ENCODE measurements at regions not wholly inside any gene's neighbourhood (a gene's known extent, or its start where the extent isn't known, plus 50 kb on each side); places are given as distances from the start of the nearest gene placed in this dataset.

- TF ChIP-seq SMAD5 (IDR thresholded peaks at IDR 0.05; ENCODE audit: low read depth) (no peak), YY1 (IDR thresholded peaks at IDR 0.05; ENCODE audit: low read depth, low read length) (0 out of 2 replicates have a peak, but pooled peaks have one; percentile 7), NR2F1 (conservative IDR thresholded peaks at IDR 0.05) (peak; percentile 64; the same call in 1 of the 2 replicates), MTA2 (IDR thresholded peaks at IDR 0.05; ENCODE audit: low read depth) (peak; percentile 66; the same call in 1 of the 2 replicates), BCL11A (IDR thresholded peaks at IDR 0.05; ENCODE audit: low read depth, low read length) (0 out of 2 replicates have a peak, but pooled peaks have one; percentile 25), IKZF2 (IDR thresholded peaks at IDR 0.05) (peak; percentile 11 to 41; a peak in 2 of 4 replicates), ATF7 (IDR thresholded peaks at IDR 0.05; ENCODE audit: low read depth) (peak; percentile 55; the same call in 1 of the 2 replicates), BHLHE40 (IDR thresholded peaks at IDR 0.05; ENCODE audit: borderline replicate concordance in 1 of 2, low read depth in 2 of 2, low read length in 1 of 2) (peak; percentile 18 to 32; a peak in 1 of 4 replicates), ZBTB40 (IDR thresholded peaks at IDR 0.05; ENCODE audit: borderline replicate concordance) (no peak), SRF (IDR thresholded peaks at IDR 0.05; ENCODE audit: low read depth in 2 of 2, low read length in 2 of 2) (peak in 1 of 2 experiments; percentile 70; a peak in 2 of 4 replicates), CREB1 (IDR thresholded peaks at IDR 0.05; ENCODE audit: low read depth) (0 out of 2 replicates have a peak, but pooled peaks have one; percentile 36), SMC3 (IDR thresholded peaks at IDR 0.05; ENCODE audit: borderline replicate concordance, low read length) (0 out of 2 replicates have a peak, but pooled peaks have one; percentile 6), EP300 (IDR thresholded peaks at IDR 0.05; ENCODE audit: borderline replicate concordance in 1 of 2, control insufficient read depth in 1 of 2, low read depth in 2 of 2, low read length in 2 of 2) (peak; percentile 43 to 71; a peak in 2 of 4 replicates), POU2F2 (IDR thresholded peaks at IDR 0.05; ENCODE audit: borderline replicate concordance, low read depth, low read length) (peak; percentile 89; the same call in 2 of the 3 replicates), RAD51 (IDR thresholded peaks at IDR 0.05) (0 out of 2 replicates have a peak, but pooled peaks have one; percentile 11)
Measured at GRCh38 chr1:58392083-58392482, 154.4 kb downstream of the OMA1 start (continued).

Measured in GM12878 (cell line).